Activated CD4-positive, alpha-beta T cell treated with anti-CD3 and anti-CD28 coated beads for 48 hours (primary cell): ENCODE measurements at regions not wholly inside any gene's neighbourhood (a gene's known extent, or its start where the extent isn't known, plus 50 kb on each side); places are given as distances from the start of the nearest gene placed in this dataset.
"Not testable (repeated sequence)": the region's sequence is repeated elsewhere in the genome, so short reads cannot be mapped to it uniquely, and the experiment has no call there.

Experiments
- DNase-seq: peaks from one replicate; pipeline ENCODE4 v3.0.0-alpha.2; 2020

GRCh38 chr10:9848278-9848677 lies 1169.4 kb upstream of the CELF2 start:
- DNase-seq = no peak

DNA sequence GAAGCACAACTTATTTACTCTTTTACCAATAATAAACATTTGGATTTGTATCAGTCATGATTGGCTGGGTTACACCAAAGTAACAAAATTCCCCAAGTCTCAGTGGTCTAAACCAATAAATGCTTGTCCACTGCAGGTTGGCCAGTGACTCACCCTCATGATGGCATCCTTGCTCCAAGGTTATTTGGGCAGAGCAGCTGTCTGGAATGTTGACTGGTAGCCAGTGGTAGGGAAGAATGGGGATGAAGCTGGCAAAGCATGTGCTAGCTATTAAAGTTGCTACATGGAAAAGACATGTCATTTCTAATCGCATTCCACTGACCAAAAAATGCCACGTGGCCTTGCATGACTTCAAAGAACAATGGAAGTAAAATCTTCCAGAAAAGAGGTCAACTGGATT lies 1168.7 kb upstream of the CELF2 start:
- no peak for DNase-seq

DNA sequence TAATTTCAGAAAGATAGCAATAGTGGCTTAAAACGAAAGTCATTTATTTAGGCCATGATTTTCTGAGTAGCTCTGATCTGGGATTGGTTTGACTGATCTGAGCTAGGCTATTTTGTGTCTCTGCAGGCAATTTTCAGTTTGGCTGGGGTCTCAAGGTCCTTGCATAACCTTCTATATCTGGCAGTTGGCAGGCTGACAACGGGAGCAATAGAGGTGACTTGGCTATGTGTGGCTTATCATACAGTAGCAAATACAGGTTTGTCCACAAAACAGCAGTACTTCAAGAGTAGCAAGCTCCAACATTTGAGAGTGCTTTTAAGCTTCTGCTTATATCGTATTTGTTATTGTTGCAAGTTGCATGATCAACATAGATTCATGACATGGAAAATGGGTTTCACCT lies 1167.3 kb upstream of the CELF2 start:
- DNase-seq = no peak

GRCh38 chr10:9851808-9852207 lies 1165.9 kb upstream of the CELF2 start:
- no peak for DNase-seq

- no peak for DNase-seq
Observed at GRCh38 chr10:9853405-9854355, 1164.0 kb upstream of the CELF2 start.

GRCh38 chr10:9855451-9855850 lies 1162.2 kb upstream of the CELF2 start:
- not testable (repeated sequence) for DNase-seq

DNA sequence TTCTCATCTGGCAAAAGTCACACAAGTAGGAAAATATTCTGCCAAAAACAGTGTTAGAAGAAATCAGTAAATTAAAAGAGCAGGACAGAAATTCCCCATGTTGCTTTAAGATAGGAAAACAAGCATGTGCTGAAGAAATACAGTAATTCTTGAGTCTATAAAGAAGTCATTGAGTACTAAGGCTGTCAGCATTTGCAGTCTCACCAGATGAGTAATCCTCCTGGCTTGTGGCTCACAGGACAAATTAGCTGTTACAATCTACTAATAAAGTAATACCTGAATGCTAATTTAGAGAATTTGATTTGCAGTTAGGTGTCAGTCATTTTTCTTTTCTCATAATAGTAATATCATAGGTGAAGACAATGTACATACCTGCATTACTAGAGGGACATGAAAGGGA lies 1158.9 kb upstream of the CELF2 start:
- no peak for DNase-seq

GRCh38 chr10:9860045-9860444 lies 1157.6 kb upstream of the CELF2 start:
- no peak for DNase-seq

DNA sequence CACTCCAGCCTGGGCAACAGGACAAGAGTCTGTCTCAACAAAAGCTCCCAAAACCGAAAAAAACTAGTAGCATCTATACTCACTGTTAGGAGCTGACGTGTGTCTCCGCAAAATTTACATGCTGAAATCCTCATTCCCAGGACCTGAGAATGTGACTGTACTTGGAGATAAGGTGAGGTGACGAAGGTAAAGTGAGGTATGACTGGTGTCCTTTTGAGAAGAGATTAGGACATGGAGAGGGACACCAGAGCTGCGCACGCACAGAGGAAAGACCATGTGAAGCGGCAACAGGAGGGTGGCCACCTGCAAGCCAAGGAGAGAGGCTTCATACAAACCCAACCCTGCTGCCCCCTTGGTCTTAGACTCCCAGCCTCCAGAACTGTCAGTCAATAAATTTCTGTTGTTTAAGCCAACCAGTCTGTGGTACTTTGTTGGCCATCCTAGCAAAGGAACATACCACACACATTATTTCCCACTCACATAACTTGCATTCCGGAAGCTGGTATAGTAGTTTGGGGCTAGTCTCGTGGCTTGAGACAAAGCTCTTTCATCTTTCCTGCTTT lies 1154.0 kb upstream of the CELF2 start:
- no peak for DNase-seq

GRCh38 chr10:9868499-9868898 lies 1149.2 kb upstream of the CELF2 start:
- DNase-seq = no peak

DNA sequence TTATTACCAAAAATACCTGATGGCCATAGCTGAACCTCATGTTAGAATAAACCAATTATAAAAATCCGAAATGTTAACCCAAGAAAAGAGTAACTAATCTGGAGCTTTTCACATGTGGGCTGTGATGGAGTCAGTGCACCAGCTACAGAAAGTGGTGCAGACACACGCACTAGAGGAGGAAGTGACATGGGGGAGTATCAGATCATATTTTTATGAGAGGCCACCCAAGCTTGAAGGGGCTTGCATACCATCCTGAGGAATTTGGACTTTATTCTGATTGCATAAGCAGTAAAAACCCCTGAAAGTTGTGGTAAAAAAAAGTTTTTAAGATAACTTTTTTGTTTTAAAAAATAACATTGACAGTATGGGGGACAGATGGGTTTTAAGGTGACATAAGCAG lies 1148.5 kb upstream of the CELF2 start:
- DNase-seq = no peak

DNA sequence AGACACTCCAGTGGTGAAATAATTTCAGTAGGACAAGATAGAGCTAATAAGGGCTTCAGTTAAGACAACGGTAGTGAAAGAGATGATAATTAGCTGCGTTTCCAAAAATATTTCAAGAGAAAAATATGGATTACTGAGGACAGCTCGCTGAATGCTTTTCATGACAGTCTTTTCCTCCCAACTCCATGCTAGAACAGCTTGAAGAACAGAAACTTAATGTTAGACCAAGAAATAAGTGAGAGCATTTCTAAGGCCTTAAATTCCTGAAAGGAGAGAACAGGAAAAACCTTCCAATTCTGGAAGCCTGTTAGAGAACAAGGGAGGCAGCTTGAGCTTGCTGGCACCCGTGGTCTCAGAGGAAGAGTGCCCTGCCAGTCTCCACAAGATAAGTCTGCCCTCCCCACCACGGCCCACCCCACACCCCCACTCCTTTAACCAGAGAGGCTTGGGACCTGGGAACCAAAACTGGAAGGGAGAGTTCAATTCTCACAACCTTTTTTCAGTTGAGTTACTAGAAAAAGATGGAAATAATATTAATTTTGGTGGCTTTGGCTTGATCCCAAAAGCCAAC lies 1148.0 kb upstream of the CELF2 start:
- no peak for DNase-seq

- DNase-seq = no peak
Observed at GRCh38 chr10:9875353-9875752, 1142.3 kb upstream of the CELF2 start.

- DNase-seq = no peak
Observed at GRCh38 chr10:9877978-9878377, 1139.7 kb upstream of the CELF2 start.

DNA sequence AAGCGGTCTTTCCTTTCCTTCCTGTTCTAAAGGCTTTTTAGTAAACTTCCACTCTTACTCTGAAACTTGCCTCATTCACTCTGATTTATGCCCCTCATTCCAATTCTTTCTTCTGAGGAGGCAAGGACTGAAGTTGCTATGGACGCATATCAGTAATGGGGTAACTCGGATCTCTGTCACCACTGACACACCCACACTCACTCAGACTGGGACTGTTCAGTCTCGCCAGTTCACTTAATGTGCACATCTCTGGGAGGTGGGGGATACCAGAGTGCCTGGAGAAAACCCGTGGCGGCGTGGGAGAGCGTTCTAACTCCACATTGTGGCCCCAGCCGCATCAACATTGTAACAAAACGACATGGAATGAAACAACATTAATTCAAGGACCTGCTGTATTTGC lies 1139.3 kb upstream of the CELF2 start:
- DNase-seq = no peak

- no peak for DNase-seq
Observed at GRCh38 chr10:9885761-9886160, 1131.9 kb upstream of the CELF2 start.

- no peak for DNase-seq
Observed at GRCh38 chr10:9886772-9887171, 1130.9 kb upstream of the CELF2 start.

- DNase-seq = no peak
Observed at GRCh38 chr10:9895453-9895852, 1122.2 kb upstream of the CELF2 start.

DNA sequence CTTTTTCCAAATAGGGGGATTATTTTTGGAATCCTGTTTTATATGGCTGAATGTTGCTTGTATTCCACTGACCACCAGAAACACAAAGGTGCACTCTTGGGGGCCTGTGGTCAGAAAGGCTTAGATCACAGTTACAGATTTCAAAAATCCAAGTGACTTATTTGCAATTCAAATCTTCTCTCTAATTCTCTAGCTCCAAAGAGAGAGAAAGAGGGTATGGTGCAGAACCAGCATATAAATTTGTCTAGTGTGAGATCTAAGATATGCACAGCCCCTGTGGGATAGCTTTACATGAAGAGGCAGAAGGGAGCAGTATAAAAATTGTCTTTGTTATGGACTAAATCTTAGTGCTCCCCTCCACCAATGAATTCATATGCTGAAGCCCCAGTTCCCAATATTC lies 1121.7 kb upstream of the CELF2 start:
- no peak for DNase-seq

DNA sequence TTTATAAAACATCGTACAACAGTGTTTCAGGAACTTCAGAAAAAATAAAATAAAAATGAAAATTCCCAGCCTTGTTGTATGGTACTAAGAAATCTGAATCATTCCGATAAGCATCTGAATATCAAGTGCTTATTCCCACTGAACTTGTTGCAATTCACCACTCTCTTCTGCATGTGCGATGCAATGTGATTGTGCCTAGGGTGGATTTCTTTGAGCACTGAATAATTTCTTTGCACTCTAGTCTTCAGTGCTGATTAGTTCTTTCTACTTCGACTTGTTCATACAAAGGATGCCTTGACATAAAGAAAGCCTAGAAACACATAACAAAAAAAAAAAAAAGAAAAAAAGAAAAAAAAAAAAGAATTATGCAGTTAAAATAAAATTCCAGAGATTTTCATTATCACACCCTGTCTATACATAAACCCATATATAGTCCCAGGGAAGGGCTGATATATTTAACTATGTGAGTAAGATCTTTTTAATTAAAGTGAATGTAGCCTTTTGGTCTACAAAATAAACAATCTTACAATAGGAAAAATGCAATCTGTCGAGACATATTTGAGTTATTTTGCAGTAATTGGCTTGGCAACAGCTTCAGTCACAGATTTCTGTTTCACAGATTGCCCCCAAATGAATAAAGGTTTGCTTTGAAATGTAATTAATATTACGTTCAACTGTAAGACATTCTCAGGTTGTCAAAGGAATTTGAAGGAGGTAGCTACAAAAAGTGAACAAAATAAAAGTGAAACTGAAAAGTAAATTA lies 1118.9 kb upstream of the CELF2 start:
- no peak for DNase-seq

- no peak for DNase-seq
Observed at GRCh38 chr10:9900751-9901150, 1116.9 kb upstream of the CELF2 start.

DNA sequence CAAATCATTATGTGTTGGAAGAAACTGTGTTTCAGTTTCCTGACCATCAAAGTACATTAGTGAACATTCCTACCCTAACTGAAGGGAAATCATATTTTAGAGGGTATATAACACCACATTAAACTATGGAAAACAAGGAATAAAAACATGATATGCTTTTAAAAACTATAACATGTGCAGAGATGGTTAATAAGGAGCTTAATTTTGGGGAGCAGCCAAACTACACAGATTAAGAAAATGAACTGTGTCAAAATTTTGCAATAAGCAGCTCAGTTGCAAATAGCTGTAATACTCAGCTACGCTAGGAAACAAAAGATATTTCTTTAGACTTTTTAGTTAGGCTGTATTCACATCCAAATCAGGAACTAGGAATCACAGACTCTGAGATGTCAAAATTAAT lies 1115.7 kb upstream of the CELF2 start:
- no peak for DNase-seq

DNA sequence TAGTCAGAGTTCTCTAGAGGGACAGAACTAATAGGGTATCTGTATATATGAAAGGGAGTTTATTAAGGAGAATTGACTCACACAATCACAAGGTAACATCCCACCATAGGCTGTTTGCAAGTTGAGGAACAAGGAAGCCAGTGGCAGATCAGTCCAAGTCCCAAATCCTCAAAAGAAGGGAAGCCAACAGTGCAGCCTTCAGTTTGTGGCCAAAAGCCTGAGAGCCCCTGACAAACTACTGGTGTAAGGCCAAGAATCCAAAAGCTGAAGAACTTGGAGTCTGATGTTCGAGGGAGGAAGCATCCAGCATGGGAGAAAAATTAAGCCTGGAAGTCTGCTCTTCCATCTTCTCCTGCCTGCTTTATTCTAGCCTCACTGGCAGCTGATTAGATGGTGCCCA lies 1107.2 kb upstream of the CELF2 start:
- no peak for DNase-seq

DNA sequence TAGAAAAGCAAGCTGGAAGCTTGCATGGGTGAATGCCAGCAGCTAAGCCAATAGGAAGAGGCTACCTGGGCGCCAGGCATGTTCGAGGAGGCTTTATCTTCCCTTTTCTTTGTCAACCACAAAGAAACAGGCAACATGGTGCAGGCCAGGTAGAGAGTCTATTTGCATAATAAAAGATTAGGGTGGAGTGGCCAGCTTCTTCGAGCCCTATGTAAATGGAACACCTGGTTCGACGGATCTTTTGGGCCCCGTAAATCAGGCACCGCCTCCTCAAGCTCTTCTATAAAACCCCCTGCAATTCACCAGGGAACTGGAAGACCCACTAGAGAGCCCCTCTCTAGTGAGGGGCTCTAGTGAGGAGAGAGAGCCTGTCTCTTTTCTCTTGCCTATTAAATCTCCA lies 1106.2 kb upstream of the CELF2 start:
- no peak for DNase-seq
